GM23248 (cell line): ENCODE measurements at regions not wholly inside any gene's neighbourhood (a gene's known extent, or its start where the extent isn't known, plus 50 kb on each side); places are given as distances from the start of the nearest gene placed in this dataset.

Source experiments
- EZH2 ChIP-seq: fragments of 200-600 bp; sonication (generic); IDR thresholded peaks from 2 replicates; pipeline ENCODE4 v1.6.1; 2018; ENCODE audit warnings: antibody characterized with exemption, mild to moderate bottlenecking; ENCODE audit not compliant: insufficient read depth, poor library complexity, severe bottlenecking
- EZH2phosphoT487 ChIP-seq: fragments of 200-600 bp; sonication (generic); IDR thresholded peaks from 2 replicates; pipeline ENCODE4 v1.6.1; 2018; ENCODE audit warnings: antibody characterized with exemption, moderate library complexity, mild to moderate bottlenecking, low read depth; ENCODE audit not compliant: insufficient read depth

DNA sequence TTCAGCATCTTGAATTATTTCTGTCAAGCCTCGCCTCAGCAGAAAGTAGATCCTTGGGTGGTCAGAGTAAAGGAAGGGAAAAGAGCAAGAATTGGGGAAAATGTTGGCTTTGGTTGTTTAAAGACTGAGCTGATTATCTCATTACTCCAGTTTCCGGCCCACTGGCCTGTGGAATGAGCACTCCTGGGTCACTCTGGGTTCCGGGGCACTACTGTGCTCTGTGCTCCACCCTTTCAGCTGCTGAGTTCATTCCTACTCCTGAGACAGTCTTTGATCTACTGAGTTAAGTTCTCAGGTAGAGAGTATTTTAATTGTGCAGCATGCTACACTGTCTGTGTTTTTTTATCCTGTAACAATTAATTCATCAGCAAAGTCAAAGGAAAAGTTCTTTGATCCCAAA, 427.7 kb downstream of the CDH2 start:
- TF ChIP-seq EZH2phosphoT487 (no peak), EZH2 (no peak)
